HG03439 (cell line): ENCODE measurements at regions not wholly inside any gene's neighbourhood (a gene's known extent, or its start where the extent isn't known, plus 50 kb on each side); places are given as distances from the start of the nearest gene placed in this dataset.
"Not testable (repeated sequence)": the region's sequence is repeated elsewhere in the genome, so short reads cannot be mapped to it uniquely, and the experiment has no call there.

Experiments used
- ATAC-seq: cut with Tn5 transposase; IDR thresholded peaks from one replicate; pipeline ENCODE4 v1.9.1; 2021; ENCODE audit warnings: mild to moderate bottlenecking, moderate library complexity; ENCODE audit not compliant: unreplicated experiment

DNA sequence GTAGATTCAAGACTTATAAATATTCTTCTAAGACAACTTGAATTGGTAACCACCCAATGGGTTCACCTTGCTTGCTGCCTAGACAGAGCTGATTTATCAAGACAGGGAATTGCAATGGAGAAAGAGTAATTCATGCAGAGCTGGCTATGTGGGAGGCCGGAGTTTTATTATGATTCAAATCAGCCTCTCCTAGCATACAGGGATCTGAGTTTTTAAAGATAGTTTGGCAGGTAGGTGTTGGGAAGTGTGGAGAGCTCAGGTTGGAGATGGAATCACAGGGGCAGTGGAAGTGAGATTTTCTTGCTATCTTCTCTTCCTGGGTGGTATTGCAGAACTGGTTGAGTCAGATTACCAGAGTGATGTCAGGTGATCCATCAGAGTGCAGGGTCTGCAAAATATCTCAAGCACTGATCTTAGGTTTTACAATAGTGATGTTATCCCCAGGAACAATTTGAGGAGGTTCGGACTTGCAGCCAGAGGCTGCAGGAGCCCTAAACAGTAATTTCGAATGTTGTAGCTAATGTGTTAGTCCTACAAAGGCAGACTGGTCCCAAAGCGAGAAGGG is 1448.6 kb upstream of the RAG2 start:
- no peak for ATAC-seq

DNA sequence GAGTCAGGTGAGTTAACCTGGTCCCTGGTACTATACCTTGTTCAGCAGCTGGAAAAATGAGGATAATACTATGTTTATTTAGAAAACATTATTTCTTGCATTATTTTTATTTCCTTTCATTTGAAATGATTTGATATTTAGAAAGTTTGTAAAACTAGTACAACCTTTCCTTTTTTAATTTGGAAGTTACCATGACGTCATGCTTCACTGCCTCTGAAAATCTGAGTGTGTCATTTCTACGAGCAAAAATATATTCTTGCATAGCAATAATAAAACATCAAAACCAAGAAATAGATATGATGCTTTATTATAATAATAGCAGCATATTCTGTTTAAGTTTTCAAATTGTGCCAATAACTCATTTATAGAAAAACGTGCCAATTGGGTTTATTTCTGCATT is 1445.0 kb upstream of the RAG2 start:
- ATAC-seq = no peak

DNA sequence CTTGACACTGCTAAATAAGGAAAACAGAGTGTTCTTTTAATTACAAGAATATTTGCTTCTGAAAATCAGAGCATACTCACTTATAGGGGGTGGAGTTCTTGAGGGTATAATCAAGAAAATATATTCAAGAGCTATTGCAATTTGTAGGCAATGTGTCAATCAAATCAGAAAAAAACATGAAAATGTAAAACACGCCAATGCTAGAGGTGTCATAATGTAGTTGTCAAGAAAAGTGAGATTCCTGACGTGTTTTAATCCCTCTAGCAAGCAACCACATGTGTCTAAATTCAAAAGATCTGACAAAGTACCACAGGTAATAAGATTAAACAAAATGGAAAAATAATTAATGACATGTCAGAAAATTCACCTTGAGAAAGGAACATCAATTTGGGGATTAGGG is 1440.7 kb upstream of the RAG2 start:
- ATAC-seq = no peak

DNA sequence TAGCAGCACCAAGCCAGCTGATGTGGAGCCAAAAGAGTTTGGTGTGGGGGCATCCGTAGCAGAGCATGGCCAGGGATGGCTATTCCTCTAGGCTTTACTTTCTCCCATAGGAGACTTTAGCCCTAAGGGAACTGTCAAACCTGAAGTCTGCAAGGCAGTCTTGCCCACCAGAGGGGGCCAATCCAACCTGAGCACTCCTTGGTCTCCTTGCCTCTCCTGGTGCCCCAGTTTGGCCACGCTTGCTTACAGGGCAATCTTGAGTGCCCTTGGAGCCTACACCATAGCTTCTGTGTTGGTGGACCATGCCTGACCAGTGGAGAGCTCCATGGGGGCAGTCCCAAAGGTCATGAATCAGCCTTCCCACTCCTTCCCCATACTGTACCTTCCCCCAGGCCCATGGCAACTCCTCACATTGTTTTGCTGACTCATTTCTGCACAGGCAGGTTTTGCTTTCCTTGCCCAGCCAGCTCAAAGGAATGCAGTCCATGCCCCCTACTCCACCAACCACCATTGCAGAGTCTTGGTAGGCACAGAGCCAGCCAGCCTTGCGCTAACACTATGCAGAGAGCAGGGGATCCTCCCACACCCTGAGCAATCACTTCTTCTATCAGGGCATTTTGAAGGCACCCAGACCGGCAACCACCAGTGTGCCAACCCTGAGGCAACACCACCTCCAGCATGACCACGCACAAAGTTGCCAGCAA is 1421.2 kb upstream of the RAG2 start:
- ATAC-seq = no peak

DNA sequence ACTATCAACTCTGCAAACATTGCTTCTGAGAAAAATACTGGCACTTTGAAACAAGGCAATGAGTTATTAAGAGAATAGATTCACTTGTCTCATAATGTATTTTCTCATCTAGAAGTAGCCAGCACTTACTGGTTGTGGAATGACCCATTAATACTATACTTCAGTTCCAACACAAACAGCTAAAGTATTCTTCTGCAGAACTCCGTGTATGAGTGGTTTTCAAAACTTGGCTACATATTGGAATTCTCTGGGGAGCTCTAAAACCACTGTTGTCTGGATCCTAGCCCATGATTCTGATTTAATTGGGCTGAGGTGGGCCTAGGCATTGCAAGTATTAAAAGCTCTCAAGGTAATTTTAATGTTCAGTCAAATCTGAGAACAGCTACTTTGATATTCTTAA is 1416.4 kb upstream of the RAG2 start:
- ATAC-seq = no peak

DNA sequence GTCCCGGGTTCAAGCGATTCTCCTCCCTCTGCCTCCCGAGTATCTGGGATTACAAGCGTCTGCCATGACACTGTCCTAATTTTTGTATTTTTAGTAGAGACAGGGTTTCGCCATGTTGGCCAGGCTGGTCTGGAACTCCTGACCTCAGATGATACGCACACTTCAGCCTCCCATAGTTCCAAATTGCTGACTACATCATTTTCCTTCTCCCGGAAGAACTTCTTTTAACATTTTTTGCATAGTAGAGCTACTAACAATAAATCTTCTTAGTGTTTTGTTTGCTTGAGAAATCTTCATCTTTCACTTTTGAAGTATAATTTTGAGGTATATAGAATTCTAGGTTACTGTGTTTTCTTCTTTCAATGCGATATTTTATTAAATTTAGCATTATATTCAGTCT is 1415.1 kb upstream of the RAG2 start:
- no peak for ATAC-seq

DNA sequence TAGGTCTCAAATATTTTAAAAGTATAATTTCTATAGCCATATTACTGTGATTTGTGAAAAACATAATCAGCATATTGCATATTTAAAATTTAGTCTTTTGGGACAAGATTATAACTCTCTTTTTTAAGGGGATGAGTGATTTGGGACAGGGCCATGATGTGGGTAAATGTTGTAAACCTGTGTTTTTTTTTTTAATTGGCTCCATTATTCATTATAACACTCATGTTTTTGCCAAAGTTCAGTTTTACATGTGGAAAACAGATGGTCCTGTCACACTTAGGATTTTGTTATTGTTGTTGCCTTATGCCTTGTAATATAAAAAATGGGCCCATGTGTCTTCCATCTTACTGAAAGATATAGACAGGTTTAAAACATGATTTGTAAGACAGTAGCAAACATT is 1413.5 kb upstream of the RAG2 start:
- no peak for ATAC-seq

DNA sequence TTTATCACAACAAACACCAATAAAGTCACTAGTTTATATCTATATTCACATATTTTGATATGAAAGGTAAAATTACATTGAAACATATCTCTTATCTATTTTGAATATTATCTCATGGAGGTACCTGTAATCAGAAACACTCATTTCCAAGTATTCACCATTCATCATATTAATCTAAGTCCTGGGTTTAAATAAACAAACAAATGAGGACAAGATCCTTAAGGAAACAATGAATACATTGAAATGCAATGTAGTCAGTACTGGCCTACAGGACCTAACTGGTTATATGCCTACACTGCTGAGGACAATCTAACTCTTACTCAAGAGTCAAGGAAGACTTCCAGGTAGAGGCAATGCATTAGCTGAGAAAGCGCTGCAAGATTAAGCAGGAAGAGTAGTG is 1411.9 kb upstream of the RAG2 start:
- no peak for ATAC-seq

DNA sequence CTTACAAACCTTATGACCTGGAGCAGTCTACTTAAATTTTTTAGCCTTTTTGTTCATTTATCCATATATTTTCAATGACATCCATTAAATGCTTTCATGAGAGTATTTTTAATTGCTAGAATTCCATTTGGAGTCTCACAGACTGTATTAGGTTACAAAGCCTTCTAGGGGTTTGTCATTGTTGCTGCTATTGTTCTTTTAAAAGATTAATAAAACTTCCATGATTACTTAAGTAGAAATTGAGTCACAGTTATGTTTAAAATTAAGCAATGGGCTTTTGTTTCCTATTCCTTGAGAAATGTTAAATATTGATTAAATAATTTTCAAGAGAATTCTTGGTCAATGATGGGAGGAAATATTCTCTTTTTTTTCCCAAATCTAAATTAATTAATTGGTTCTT is 1408.4 kb upstream of the RAG2 start:
- ATAC-seq = no peak

DNA sequence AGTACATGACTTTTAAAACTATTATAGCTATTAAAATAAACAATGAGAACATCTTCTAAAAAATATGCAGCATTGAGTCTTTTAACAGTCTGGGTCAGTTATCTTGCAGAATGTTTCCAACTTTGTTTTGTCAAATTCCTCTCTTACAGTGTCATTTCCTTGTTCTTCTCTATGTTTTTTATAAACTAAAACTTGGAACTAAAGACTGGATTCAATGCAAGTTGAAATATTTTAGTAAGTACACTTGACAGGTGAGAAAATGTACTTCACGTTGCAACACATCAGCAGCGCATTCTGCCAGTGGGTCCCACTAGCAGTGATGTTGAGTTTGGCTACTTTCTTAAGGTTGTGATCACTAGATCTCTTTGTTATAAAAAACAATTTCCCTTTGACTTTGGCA is 1407.6 kb upstream of the RAG2 start:
- ATAC-seq = no peak

DNA sequence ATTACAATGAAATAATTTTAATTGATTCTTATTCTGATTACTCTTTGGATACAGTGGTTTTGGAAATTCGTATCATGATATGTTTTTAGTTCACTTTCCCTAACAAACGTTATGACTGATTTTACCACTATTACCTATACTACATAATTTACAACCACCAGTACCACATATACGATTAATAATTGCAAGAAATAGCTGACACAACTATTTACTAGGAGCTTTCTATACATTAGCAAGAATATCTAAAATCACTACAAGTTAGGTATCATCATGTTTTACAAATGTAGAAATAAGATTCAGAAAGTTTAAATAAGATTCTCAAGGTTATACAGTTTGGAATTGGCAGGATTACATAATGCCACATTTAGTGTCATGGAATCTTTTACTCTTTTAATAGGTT is 1401.1 kb upstream of the RAG2 start:
- no peak for ATAC-seq

DNA sequence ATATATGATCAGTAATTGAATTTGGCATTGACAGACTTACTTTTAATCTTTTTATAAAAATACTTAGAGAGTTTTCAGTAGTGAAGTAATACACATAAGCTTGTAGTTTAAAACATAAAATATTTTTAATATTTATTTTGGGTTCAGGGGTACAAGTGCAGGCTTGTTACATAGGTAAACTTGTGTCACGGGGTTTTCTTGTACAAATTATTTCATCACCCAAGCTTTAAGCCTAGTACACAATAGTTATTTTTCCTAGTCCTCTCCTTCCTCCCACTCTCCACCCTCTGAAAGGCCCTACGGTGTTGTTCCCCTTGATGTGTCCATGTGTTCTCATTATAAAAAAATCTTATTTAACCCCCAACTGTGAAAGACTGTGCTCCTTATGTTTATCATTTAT is 1397.8 kb upstream of the RAG2 start:
- no peak for ATAC-seq

DNA sequence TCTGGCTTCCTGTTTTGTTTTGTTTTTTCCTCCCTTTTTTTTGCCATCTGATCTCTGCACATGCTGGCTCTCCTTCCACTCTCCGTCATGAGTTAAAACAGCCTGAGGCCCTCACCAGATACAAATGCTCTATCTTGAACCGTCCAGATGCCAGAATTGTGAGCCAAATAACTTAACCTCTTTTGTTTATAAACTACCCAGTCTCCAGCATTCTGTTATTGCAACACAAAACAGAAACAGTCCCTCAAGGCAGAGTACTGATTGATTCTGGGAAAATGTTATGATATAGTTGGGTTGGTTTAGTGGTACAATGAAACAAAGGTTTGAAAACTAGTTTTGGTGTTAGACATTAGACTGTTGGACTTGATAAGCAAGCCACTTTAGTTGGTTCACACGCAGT is 1390.0 kb upstream of the RAG2 start:
- no peak for ATAC-seq

DNA sequence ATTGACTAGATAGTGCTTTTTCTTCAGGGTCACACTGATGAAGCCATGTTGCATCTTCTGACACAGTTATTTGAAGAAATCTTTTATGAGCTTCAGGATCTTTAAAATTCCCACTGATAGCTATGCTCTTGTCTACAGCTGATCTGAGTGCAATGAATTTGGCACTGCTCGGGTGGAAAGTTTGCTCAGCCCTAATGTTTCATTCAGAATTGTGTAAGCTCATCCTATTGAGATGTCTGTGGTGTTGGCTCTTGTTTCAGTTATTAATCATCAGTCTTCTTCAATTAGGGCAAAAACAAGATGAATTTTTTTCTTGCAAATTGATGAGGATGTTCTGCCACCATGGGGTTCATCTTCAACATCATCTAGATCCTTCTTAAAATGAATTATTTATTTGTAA is 1387.0 kb upstream of the RAG2 start:
- ATAC-seq = no peak

DNA sequence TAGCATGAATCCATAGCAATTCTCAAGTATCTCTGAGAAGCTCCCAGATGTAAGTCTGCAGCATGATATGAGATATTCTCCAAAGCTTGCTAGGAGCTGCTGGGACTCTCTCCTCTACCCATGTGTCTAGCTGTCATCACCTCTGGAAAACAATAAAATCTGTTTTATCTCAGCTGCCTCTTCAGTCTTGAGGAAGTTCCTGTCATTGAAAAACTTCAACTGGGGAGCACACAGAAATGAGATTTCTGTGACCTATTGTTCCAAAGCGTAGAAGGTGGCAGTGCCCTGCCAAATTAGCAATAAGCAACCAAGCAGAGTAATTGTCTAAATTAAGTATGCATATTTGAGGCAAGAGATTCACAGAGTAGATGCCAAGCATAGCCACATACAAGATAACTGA is 1380.6 kb upstream of the RAG2 start:
- no peak for ATAC-seq

DNA sequence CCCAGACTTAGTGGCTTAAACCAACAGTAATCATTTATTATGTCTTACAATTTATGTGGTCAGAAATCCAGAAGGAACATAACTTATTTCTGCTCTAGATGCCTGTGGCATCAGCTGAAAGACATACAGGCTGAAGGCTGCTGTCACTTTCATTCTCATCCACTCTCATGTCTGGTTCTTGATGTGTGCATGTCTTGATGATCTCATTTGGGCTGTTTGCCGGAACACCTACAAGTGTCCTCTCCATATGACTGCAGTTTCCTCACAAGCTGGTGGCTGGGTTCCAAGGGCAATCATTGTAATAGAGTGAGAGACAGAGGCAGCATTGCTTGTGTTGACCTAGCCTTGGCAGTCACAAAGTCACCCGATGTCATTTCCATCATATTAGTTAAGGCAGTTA is 1375.9 kb upstream of the RAG2 start:
- no peak for ATAC-seq

DNA sequence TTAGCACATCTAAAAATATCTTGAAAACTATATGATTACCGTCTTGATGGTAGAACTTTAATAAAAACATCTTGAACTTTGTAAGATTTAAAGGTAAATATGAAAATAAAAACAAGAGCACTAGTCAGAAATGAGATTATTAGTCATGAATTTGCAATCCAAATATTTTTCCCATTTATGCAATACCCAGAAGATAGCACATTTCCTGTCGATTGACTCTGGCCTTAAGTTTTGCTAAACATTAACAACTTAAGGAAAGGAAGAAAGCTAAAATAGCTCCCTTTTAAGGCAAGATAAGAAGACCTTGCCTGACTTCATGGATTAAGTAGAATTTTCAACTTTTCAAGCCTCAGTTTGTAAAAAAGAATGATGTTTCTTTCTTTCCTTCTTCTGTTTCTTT is 1374.7 kb upstream of the RAG2 start:
- ATAC-seq = no peak

DNA sequence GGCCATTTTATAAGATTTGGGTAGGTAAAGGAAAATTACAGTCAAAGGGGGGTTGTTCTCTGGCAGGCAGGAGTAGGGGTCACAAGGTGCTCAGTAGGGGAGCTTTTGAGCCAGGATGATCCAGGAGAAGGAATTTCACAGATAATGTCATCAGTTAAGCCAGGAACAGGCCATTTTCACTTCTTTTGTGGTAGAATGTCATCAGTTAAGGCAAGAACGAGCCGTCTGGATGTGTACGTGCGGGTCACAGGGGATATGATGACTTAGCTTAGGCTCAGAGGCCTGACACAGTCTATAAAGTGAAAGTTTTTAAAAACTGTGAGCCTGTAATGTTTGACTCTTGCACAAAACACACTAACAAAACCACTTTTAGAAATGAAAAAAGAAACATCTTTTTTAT is 1371.3 kb upstream of the RAG2 start:
- ATAC-seq = not testable (repeated sequence)

DNA sequence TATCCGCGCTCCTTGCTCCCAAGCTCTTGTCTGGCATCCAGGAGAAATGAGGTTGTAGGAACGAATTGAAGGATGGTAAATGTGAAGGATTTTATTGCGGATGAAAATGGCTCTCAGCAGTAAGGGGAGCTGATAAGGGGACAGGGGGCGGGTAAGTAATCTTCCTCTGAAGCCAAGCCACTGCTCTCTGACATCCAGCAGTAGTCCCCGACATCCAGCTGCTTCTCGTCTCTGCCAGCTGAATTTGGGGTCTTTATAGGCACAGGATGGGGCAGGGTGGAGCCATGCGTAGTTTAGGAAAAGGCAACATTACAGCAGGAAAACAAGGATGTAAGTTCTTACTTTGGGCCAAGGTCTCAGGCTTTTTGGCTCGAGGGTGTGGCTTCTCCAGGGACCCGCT is 1370.1 kb upstream of the RAG2 start:
- ATAC-seq = no peak

DNA sequence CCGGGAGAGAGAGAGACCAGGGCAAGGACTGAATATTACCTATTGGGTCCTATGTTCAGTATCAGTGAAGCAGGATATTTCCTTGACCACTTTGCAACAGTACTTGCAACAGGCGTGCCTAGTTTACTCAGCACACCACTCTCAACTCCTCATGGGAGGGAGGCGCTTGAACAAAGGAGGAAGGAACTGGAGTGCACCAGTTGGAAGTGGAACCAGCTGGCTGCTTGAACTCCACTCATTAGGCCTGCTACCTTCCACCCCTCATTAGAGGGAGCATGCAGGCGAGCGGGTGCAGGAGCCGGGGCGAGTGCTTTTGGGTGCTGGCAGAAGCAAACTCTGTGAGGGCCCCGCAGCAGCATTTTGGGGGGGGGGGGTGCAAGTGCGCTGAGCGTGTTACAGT is 1369.6 kb upstream of the RAG2 start:
- no peak for ATAC-seq

DNA sequence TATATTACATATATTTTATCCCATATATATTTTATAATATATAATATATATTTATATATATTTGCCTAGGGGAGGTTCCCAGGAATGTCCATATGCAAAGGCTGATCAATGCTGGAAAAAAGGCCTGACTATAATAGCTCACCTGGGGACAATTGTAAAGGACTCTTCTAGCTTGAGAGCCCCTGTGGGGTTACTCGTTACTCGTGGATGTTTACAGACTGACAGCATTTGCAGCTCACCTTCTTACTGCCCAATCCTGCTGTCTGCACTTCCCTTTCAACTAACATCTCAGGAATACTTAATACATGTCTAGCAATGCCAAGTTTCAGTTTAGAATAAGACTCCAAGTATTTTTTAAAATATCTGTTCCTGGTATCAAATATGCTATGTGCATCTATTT is 1365.4 kb upstream of the RAG2 start:
- ATAC-seq = no peak

DNA sequence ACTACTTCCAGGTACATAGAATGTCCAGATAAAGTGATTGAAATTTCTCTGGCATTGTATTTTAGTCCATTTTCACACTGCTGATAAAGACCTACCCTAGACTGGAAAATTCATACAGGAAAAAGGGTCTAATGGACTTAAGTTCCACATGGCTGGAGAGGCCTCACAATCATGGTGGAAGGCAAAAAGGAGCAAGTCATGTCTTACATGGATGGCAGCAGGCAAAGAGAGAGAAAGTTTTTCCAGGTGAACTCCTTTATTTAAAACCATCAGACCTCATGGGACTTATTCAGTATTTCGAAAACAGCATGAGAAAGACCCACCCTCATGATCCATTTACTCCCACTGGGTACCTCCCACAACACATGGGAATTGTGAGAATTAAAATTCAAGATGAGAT is 1359.7 kb upstream of the RAG2 start:
- ATAC-seq = no peak

DNA sequence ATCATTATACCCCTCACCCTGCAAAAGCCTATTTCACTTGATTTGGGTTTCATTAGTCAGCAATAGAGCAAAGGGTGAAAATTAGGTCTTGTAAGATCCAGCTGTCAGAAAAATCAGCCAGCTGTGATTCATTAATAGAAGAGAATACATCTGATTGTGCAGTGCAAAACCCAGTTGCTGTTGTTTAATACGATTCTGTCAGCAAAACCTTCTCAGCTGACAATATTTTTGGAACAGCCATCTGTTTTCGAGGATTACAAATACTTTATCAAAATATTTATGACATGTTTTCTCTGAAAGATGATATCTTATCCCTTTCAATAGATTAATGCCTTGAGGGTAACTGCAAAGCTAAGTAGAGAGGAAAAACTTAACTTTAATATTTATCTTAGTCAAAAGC is 1354.0 kb upstream of the RAG2 start:
- ATAC-seq = no peak
